ENCODE measurements at regions not wholly inside any gene's neighbourhood (a gene's known extent, or its start where the extent isn't known, plus 50 kb on each side); places are given as distances from the start of the nearest gene placed in this dataset.
"Not testable (repeated sequence)": the region's sequence is repeated elsewhere in the genome, so short reads cannot be mapped to it uniquely, and the experiment has no call there.

DNA sequence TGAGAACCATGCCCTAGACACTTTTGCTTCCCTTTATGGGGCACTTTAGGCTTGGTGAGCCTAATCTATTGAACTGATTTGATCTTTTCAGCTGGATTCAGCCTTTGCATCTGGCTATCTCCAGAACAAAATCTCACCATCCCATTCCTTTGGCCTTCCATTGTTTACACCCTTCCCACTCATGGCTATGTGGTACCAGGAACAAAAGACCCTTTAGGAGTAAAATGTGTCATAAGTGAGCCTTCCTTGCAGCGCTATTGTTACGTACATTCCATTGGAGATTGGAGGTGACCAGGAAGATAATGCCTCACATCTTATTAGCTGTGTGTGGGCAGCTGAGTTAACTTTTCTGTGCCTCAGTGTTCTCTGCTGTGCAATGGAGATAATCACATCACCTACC is 188.4 kb downstream of the SATB1 start:
- DNase-seq, result no peak

DNA sequence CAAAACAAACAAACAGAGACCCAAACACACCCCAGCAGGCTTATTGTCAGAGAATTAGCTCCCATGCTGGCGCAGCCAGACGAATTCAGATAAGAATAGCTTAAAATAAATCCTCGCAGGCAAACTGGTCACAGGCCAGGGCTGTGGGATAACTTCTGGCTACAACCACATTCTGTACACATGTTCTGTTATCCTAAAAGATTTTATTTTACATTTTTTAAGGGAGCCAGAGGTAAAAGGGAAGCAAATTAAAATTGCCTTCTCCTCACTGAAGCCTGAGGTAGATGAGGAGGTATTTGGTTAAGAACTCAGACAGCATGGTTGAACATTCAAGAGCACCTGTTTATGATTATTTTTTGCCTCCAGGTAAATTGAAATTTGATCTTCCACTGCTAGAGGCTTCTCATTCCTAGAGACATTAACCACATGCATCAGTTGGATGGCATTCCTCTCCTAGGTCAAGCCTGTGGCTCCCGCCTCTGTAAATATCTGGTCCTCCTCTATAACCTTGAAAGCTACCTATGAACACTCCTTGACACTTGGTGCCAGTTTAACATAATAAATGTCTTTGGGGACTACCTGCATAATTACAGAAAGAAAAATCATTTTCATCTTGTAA is 190.3 kb downstream of the SATB1 start:
- DNase-seq, result no peak

DNA sequence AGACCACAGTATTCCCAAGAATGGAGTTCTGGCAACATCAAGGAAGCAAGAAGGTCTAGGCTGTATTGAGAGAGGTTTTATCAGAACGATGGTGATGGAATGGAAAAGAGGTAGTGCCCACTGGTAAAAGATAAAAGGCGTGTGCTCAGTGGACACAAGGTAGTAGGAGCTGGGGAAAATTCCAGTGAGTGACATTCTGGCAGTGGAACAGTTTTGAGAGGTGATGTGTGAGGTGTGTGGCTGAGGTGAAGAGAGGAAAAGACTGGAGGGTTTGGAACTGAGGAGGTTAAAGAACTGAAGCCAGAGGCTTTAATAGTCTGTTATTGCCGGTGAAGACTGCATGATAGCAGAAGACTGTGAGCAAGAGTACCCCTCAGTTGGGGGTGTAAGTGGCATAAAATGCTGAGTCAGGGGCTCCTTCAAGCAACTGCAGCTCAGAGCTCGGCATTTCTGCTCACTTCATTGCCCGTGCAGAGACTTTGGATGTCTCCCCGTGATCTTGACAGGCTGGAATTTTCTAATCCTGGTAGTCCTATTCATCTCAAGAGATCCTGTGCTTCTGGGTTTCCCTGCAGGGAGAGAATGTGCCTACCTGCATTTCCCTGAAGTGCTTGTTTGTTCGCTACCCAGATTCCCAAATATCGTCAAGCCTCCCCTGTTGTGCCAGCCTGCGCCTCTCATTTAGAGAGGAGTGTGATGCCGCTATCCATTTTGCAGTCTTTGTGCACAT is 191.0 kb downstream of the SATB1 start:
- no peak for DNase-seq

DNA sequence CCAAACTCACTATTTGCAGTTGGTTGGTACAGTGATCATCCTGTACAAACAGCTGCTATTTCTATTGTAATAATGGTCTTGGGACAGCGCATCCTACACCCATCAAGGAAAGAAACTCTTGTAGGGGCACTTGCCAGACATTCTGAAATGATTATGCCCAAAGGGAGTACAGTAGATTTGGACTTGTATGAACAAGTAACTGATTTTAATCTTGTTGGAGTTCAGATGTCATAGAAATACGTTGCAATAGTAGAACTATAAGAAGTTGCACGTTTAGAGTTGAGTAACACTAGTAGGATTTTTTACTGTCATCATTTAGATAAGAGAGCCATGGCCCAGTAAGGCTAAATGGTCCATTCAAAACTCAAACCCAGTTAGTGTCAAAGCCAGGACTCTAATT is 192.8 kb downstream of the SATB1 start:
- DNase-seq, result no peak

DNA sequence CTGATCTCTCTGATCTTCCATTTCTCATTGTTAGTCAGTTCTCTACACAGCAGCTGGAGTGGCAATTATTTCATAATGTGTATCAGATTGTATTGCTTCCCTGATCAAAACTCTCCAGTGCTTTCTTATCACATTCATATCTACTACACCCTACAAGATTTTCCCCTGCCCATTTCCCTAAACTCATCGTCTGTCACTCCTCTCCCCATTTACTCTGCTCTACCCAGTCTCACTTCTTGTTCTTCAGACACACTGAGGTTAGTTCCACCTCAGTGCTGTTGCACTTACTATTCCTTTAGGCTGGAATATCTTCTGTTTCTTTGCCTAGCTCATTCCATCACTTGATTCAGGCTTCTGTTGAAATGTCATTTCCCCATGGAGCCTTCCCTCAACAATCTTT is 197.1 kb downstream of the SATB1 start:
- no peak for DNase-seq

DNA sequence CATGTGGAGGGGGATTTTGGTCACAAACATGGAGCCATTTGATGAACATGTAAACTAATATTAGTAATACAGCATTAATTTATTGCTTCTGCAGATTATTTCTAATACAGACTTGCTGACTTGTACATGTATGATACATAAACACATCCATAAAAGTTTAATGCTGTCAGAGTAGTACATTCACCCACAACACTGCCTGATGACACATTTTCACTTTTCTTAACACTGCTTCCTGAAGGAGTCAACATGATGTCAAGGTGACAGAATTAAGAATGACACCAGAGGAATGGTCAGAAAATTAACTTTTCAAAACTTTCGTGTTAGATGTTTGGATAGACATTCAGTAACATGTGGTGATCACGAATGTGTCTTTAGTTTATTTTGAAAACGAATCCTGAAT is 199.4 kb downstream of the SATB1 start:
- DNase-seq, result no peak

DNA sequence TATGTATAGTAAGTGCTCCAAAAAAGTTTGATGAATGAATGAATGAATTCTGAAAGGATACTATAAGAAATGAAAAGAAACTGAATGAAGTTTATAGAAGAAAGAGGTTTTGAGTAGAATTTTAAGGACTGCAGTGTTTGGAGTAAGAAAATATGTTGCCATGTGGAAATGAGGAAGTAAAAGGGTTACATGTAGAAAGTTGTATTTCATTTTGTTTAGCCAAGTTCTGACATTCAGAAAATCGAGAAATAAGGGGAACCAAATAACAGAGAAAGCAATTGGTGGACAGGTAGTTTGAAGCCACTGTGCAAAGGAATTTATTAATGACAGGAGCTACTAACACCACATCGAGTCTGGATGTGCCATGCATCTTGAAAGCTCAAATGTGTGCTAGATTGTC is 200.7 kb downstream of the SATB1 start:
- DNase-seq, result no peak

DNA sequence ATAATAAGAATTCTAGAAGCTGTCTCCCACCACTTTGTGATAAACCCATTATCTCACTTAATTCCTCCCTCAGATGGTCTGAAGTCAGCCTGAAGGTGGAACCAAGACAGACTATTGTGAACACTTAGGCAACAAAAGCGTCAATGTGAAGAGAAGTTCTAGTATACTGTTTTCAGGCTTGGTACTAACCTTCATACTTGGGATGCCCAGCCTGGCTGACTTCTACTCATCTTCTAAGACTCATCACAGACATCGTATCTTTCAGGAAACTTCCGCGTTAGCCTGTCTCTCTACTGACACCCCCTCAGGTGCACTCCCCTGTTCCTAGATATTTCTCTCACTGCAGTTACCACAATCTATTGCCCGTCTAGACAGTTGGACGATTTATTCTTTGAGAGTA is 201.2 kb downstream of the SATB1 start:
- no peak for DNase-seq

DNA sequence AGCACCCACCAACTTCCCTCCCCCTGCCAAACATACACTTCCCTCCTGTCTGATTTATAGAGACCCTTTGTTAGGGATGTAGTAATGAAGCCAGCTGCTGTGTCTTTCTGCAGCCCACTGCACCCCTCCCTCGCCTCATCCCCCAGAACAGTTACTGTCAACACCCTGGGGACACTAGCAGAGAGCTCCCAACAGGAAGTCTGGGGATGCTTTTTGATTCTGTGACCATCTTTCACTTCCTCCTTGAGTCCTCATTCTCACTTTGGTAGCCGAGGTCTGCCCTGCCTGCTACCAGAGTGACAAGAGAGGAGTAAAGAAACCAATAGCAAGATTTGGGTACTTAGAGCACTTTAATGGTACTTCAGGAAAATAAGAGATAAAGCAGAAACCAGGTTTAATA is 201.6 kb downstream of the SATB1 start:
- no peak for DNase-seq

DNA sequence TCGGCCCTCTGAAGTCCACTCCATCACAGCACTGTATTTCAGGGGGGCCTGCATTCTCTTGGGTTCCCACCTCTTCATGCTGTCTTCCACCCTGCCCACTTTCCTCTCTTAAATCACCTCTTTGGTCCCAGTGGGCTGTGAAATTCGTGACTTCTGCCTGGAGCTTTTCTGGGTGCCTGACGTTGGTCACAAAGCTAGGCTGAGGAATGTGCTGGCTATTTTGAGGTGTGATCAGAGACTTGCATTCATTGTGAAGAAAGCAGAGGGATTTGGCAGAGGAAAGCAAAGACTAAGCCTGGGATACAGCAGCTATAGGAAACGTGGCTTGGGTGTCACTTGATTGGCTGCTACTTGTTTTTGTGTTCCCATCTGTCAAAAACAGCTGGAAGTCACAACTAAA is 202.5 kb downstream of the SATB1 start:
- no peak for DNase-seq

DNA sequence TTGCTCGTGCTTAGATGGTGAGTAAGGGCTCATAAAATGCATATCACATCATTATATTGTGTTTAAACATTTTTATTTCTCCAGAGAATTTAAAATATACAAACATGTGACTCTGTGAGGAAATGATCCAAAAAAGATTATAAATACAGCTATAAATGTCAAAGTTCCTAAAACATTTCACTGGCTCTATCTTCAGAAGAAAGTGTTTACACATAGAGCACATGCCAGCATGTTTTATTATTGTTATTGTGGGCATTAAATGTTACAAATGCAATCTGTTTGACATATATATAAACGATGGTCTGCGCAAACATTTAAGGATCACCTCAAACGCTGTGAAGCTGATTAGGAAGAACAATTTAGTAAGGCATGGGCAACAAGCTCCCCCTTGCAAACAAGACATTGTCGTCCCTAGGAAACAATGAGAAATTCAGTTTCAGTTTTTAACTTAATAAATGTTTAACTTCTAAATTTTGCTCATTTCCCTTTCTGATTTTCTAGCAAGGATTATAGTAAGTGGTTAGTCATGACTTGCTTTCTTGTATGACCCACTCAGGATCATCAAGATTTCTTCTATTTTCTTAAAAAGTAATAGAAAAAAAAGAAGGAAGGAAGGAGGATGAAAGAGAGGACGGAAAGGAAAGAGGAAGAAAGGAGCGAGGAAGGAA is 207.5 kb downstream of the SATB1 start:
- DNase-seq, result no peak

DNA sequence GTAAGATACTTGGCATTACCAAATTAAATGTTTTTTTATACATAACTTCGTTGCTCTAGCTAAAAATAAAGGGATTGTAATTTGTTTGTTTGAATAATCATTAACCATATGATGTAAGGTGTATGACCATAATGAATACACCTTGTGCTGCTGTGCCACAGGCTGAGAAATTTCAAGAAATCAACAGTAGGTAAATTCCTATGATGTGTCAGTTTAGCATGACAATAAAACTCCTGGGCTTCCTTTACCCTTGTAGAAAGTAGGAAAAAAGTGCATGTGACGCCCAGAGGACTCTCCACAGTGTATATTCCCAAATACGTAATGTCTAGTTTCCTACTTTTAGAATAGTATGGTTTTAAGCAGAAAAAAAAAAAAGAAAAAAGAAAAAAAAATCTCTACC is 208.1 kb downstream of the SATB1 start:
- no peak for DNase-seq

DNA sequence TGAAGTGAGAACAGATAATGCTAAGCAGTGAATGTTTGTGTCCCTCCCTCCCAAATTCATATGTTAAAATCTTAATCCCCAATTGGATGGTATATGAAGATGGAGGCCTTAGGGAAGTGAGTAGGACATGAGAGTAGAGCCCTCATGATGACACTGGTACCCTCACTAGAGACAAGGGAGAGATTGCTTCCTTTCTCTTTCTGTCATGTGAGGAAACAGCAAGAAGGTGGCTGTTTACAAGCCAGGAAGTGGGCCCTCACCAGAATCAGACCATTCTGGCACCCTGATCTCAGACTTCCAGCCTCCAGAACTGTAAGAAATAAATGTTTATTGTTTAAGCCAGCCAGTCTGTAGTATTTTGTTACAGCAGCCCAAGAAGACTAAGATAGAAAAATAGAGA is 209.5 kb downstream of the SATB1 start:
- no peak for DNase-seq

DNA sequence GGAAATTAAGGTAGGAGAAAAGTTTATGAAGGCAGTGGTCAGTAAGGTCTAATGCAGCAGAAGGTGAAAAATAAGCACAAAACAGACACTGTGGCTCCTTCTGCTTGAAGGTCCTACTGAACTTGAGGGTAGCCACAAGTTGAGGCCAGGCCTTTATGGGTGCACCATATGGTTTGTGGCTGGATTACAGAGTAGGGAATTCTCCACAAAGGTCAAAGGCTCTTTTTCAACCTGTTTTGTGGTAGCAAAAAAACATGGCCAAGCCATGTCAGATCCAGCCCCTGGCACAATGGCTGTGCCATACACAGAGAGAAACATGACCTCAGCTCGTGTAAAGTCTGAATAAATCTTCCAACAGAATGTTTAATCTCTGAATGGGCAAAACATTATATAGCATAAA is 214.0 kb downstream of the SATB1 start:
- no peak for DNase-seq

DNA sequence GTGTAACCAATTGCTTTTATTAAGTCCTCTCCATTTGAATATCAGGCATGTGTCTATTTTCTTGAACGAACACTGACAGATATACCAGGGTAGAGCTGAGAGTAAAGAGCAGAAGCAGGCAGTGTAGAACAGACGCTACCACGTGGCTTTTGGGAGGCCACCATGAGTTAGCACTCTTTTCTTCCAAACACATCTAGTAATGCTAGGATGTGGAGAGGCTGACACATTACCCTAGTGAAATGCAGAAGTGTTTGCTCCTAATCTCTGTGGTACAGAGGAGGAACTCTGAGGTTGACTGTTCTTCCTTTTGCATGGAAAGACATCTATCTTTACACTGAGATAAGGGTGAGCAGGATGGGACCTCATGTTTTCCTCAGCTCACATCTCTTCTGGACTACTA is 216.3 kb downstream of the SATB1 start:
- DNase-seq, result no peak

DNA sequence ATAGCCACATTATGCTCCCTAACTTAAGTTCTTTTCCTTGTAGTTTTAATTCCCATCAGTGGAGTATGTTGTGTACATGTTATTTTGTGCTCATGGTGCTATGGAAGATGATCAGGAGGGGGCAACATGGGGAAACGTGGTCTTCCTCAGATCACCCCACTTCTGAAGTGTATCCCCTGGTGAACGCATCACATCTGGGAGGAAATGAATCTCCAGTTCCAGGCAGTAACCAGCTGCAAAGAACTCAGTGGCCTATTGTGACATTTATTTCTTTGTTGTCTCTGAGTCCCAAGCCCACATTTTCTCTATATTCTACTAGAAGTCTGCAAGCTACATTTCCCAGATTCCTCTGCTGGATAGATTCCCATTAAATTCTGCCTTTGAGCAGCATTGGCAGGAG is 217.0 kb downstream of the SATB1 start:
- DNase-seq, result no peak

DNA sequence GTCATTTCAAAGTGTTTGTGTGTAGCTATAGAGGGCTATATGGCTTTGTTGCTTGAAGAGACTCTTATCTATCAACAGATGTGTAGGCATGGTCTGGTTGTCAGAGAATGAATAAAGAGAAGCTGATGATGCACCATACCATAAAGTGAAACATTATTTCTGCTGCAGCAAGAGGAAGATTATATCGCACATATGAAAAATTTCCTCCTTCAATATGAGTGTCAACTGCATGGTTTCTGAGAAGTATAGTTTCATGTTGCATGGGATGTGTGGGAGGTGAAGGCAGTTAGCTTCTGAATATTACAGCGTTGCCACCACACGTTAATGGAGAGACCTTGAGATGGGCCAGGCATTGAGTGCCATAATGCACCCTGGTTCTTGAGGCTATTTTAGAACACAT is 217.9 kb downstream of the SATB1 start:
- DNase-seq, result no peak

DNA sequence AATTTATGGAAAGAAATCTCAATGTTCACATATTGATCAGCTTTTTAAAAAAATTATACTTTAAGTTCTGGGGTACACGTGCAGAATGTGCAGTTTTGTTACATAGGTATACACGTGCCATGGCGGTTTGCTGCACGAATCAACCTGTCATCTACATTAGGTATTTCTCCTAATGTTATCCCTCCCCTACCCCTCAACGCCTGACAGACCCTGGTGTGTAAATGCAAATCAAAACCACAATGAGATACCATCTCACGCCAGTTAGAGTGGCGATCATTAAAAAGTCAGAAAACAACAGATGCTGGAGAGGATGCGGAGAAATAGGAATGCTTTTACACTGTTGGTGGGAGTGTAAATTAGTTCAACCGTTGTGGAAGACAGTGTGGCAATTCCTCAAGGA is 219.4 kb downstream of the SATB1 start:
- not testable (repeated sequence) for DNase-seq

DNA sequence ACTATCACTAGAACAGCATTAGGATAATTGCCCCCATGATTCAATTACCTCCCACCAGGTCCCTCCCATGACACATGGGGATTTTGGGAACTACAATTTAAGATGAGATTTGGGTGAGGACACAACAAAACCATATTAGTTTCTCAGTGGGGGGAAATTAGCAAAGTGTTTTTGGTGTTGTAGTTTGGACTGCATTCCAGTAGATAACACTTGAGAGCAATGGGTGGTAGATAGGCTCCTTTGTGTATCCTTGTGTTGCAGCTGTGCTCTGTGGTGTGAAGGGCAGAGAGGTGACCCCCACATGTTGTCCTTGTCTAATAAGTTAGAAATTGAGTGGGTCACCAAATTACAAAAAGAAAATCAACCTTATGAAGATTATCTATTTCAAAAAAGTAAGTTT is 223.8 kb downstream of the SATB1 start:
- DNase-seq, result no peak

DNA sequence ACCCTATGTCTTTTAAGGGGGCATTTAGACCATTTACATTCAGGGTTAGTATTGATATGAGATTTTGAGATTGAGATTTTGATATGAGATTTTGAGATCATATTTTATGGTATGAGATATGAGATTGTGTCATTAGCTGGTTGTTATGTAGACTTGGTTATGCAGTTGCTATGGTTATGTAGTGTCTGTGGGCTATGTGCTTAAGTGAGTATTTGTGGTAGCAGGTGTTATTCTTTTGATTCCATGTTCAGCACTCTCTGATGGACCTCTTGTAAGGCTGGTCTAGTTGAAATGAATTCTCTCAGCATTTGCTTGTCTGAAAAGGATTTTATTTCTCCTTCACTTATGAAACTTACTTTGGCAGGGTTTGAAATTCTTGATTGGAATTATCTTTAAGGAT is 225.4 kb downstream of the SATB1 start:
- no peak for DNase-seq

DNA sequence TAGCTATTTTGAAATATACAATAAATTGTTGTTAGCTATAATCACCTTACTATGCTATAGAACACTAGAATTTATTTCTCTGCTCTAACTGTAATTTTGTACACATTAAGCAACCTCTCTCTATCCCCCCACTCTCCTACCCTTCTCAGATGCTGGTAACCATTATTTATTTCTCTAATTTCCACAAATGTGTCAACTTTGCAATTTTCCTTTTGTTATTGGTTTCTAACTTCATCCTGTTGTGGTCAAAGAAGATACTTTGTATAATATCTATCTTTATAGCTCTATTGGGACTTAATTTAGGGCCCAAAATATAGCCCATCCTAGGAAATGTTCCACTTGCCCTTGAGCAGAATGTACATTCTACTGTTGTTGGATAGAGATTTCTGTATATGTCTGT is 229.3 kb downstream of the SATB1 start:
- DNase-seq, result no peak

DNA sequence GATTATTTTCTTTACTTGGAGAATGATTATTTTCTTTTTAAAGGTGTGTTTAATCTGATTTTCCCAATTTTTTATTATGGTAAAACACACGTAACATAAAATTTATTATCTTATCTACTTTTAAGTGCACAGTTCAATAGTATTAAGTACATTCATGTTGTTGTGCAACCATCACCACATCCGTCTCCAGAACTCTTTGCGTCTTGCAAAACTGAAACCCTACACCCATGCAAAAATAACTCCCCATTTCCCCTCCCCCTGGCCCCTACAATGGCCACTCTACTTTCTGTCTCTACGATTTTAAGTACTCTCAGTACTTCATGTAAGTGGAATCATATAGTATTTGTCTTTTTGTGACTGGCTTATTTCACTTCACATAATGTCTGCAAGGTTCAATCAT is 230.7 kb downstream of the SATB1 start:
- no peak for DNase-seq

DNA sequence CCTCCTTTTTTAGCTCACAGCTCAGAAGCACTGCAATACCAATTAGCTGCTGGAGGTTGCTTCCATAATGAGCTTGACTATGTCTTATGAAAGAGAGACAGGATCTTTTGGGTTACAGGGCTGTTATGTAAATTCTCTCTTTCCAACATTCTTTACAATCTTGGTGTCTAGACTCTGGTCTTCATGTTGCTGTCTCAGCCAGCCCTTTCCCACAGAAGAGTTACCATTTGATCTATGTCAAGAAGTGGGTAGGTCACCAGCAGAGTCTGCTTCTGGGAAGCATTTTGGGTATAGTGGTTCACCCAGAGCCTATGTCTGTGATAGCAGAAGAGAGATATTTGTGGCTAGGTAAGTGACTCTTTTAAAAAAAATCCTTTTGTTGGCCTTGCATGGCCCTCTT is 234.5 kb downstream of the SATB1 start:
- DNase-seq, result no peak

DNA sequence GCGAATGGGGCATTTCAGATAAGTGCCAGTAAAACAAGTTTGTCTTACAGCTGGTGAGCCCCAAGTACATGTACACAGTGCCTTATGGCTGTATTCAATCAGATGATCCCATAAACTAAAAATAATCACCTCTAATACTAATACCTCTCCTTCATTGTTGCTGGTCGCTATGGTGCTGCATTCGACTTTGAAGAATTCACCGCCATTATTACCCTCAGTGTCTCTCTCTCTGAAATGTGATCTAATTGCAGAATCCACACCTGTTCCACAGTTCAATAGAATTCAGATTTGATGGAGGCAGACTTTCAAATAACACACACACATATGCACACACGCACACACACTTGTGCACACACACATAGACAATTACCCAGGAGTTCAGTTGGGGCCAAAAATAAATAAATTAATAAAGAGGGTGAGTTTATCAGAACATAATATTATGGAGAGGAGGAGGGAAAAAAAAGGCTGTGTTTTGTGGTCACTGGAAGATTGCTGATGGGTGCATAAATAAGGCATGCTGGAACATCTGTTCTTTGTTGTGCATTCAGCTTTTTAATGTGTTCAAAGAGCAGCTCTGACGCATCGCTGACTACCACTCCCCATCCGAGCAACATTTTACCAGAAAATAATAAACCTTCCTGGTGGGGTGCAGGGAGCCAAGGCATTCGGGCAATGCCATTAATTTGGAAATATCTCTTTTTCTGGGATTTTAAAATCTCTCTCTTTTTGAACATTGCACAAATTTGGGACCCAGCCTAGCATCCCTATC is 235.7 kb downstream of the SATB1 start:
- DNase-seq, result no peak
